OCI-LY1 (cell line): ENCODE measurements at regions not wholly inside any gene's neighbourhood (a gene's known extent, or its start where the extent isn't known, plus 50 kb on each side); places are given as distances from the start of the nearest gene placed in this dataset.

ENCODE experiments used
- H2AFZ ChIP-seq: fragments of 200-600 bp; sonication (generic), shearing (Covaris generic); 2 replicates; pipeline ENCODE4 v1.6.0; 2014; ENCODE audit warnings: antibody characterized with exemption, mild to moderate bottlenecking, low read length
- H3F3A ChIP-seq: fragments of 200-600 bp; sonication (generic), shearing (Covaris generic); 2 replicates; pipeline ENCODE4 v1.6.0; 2014; ENCODE audit warnings: mild to moderate bottlenecking, antibody characterized with exemption, low read length, moderate library complexity; ENCODE audit not compliant: insufficient read depth
- H3K27ac ChIP-seq: fragments of 200-600 bp; sonication (generic); 2 replicates; pipeline ENCODE4 v1.5.1; 2014; ENCODE audit warnings: low read length, mixed run types, mild to moderate bottlenecking, low read depth; ENCODE audit not compliant: poor library complexity, severe bottlenecking
- H3K27me3 ChIP-seq: fragments of 200-600 bp; sonication (generic); 2 replicates; pipeline ENCODE4 v1.6.0; 2014; ENCODE audit warnings: antibody characterized with exemption, mild to moderate bottlenecking, low read length, moderate library complexity; ENCODE audit not compliant: insufficient read depth
- H3K36me3 ChIP-seq: fragments of 200-600 bp; sonication (generic); 2 replicates; pipeline ENCODE4 v1.6.1; 2014; ENCODE audit warnings: mild to moderate bottlenecking, antibody characterized with exemption, low read length, moderate library complexity, mixed read lengths; ENCODE audit not compliant: insufficient read depth
- H3K4me1 ChIP-seq: fragments of 200-600 bp; sonication (generic); 2 replicates; pipeline ENCODE4 v1.5.1; 2014; ENCODE audit warnings: mild to moderate bottlenecking, low read length, moderate library complexity; ENCODE audit not compliant: insufficient read depth, severe bottlenecking
- H3K4me2 ChIP-seq: fragments of 200-600 bp; sonication (generic), shearing (Covaris generic); 2 replicates; pipeline ENCODE4 v1.6.1; 2014; ENCODE audit warnings: low read length
- H3K4me3 ChIP-seq: fragments of 200-600 bp; sonication (generic); 2 replicates; pipeline ENCODE4 v1.5.1; 2014; ENCODE audit warnings: low read length, low read depth, mild to moderate bottlenecking, mixed read lengths; ENCODE audit not compliant: poor library complexity, severe bottlenecking
- H3K79me2 ChIP-seq: fragments of 200-600 bp; shearing (Covaris generic); 2 replicates; pipeline ENCODE4 v1.6.1; 2016; ENCODE audit warnings: mixed run types, low read length, mixed read lengths; ENCODE audit not compliant: insufficient read depth
- H3K9ac ChIP-seq: fragments of 200-600 bp; sonication (generic), shearing (Covaris generic); 2 replicates; pipeline ENCODE4 v1.6.1; 2014; ENCODE audit warnings: mild to moderate bottlenecking, low read length, mixed read lengths
- H3K9me2 ChIP-seq: fragments of 200-600 bp; sonication (generic), shearing (Covaris generic); 2 replicates; pipeline ENCODE4 v1.6.1; 2014; ENCODE audit warnings: low read depth, mild to moderate bottlenecking, low read length, mixed read lengths
- H3K9me3 ChIP-seq: fragments of 200-600 bp; shearing (Covaris generic); 2 replicates; pipeline ENCODE4 v1.6.1; 2014; ENCODE audit warnings: low read length, mixed read lengths
- H4K20me1 ChIP-seq: fragments of 200-600 bp; sonication (generic), shearing (Covaris generic); 2 replicates; pipeline ENCODE4 v1.6.0; 2016; ENCODE audit warnings: mild to moderate bottlenecking, low read length; ENCODE audit not compliant: insufficient read depth
- EZH2 ChIP-seq: fragments of 200-600 bp; sonication (generic), shearing (Covaris generic); IDR thresholded peaks from 2 replicates; pipeline ENCODE4 v1.8.0; 2017; ENCODE audit warnings: borderline replicate concordance, mixed run types, mild to moderate bottlenecking, antibody characterized with exemption, low read length, moderate library complexity, mixed read lengths
- TF ChIP-seq, protein P1 (sequence below): fragments of 200-600 bp; sonication (generic), shearing (Covaris generic); IDR thresholded peaks from 2 replicates; pipeline ENCODE4 v1.5.1; 2017; ENCODE audit warnings: mild to moderate bottlenecking, antibody characterized with exemption, low read length, moderate library complexity, mixed read lengths

DNA sequence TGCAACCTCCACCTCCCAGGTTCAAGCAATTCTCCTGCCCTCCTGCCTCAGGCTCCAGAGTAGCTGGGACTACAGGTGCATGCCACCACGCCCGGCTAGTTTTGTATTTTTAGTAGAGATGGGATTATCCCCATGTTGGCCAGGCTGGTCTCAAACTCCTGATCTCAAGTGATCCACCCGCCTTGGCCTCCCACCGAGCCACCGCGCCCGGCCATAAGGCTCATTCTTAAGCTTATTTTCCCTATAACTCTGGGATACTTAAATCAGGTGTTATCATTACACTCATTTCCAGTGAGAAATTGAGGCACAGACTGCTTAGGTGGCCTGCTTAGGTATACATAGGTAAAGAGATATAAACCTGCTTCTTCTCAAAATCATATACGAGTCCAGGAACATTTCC, 188.3 kb upstream of the MTNR1B start:
- H3K36me3 ChIP-seq: no peaks in the 10 kb centered on the region

DNA sequence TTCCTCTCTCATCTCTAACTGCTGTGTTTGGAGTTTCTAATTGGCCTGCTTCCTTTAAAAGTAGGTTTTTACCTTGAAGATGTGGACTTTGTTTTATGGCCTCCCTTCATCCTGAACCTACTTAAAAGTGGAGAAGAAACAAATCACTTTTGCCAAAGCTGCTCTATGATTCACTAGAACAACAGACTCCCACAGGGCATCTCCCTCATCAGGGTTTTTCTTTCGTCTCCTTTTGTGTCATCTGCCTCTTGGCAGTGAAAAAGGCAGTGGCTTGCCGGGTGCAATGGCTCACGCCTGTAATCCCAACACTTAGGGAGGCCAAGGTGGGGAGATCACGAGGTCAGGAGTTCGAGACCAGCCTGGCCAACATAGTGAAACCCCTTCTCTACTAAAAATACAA, 186.6 kb upstream of the MTNR1B start:
- Histone ChIP-seq H3K4me2 (no peak overlapping the region), H3K4me1 (no peaks in the 10 kb centered on the region), H3K27ac (no peak overlapping the region), H4K20me1 (no peaks in the 10 kb centered on the region), H2AFZ (no peak overlapping the region), H3F3A (no peaks in the 10 kb centered on the region), H3K9me3 (no peaks in the 10 kb centered on the region), H3K9me2 (no peaks in the 10 kb centered on the region), H3K4me3 (no peak overlapping the region), H3K79me2 (no peaks in the 10 kb centered on the region), H3K36me3 (no peaks in the 10 kb centered on the region), H3K9ac (no peak overlapping the region), H3K27me3 (no peaks in the 10 kb centered on the region)
- no peak for TF ChIP-seq EZH2
- TF ChIP-seq, protein P1, sequence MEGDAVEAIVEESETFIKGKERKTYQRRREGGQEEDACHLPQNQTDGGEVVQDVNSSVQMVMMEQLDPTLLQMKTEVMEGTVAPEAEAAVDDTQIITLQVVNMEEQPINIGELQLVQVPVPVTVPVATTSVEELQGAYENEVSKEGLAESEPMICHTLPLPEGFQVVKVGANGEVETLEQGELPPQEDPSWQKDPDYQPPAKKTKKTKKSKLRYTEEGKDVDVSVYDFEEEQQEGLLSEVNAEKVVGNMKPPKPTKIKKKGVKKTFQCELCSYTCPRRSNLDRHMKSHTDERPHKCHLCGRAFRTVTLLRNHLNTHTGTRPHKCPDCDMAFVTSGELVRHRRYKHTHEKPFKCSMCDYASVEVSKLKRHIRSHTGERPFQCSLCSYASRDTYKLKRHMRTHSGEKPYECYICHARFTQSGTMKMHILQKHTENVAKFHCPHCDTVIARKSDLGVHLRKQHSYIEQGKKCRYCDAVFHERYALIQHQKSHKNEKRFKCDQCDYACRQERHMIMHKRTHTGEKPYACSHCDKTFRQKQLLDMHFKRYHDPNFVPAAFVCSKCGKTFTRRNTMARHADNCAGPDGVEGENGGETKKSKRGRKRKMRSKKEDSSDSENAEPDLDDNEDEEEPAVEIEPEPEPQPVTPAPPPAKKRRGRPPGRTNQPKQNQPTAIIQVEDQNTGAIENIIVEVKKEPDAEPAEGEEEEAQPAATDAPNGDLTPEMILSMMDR: no peak

More for the DNA sequence above, 188.3 kb upstream of the MTNR1B start:
- no peak overlapping the region for H3K27ac ChIP-seq
- H3K4me2 ChIP-seq: no peak overlapping the region
- TF ChIP-seq EZH2: no peak
- TF ChIP-seq, protein P1: no peak
- no peak overlapping the region for H3K4me3 ChIP-seq
- no peaks in the 10 kb centered on the region for H3K79me2 ChIP-seq
- no peaks in the 10 kb centered on the region for H3K27me3 ChIP-seq
- H3K9me3 ChIP-seq: no peaks in the 10 kb centered on the region
- H3F3A ChIP-seq: no peaks in the 10 kb centered on the region
- H3K9ac ChIP-seq: no peak overlapping the region
- H4K20me1 ChIP-seq: no peaks in the 10 kb centered on the region
- H2AFZ ChIP-seq: no peak overlapping the region
- no peaks in the 10 kb centered on the region for H3K9me2 ChIP-seq
- H3K4me1 ChIP-seq: no peaks in the 10 kb centered on the region

DNA sequence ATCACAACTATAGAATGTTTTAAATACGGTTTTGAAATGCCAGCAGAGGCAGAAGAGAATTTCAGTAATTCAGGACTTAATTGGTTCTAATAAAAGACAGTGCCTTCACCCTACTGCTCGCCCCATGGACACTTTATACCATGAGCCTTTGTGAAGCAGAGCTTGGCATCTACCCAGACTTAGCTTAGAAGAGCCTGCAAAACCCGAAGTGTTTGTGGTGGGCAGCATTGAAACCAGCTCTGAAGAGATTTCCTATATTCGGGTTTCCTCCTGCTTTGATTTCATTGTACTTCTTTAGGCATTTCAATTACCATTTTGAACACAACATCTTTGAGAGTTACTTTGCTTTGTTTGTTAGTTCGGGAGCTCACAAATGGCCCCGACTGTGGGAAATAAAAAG, 185.1 kb upstream of the MTNR1B start:
- H2AFZ ChIP-seq: no peak overlapping the region
- H4K20me1 ChIP-seq: no peaks in the 10 kb centered on the region
- H3K9ac ChIP-seq: no peak overlapping the region
- H3K4me3 ChIP-seq: no peak overlapping the region
- H3K9me2 ChIP-seq: no peaks in the 10 kb centered on the region
- H3K4me1 ChIP-seq: no peaks in the 10 kb centered on the region
- no peaks in the 10 kb centered on the region for H3K9me3 ChIP-seq
- no peaks in the 10 kb centered on the region for H3K27me3 ChIP-seq
- no peaks in the 10 kb centered on the region for H3F3A ChIP-seq
- TF ChIP-seq EZH2: no peak
- TF ChIP-seq, protein P1: no peak
- H3K79me2 ChIP-seq: no peaks in the 10 kb centered on the region
- no peak overlapping the region for H3K27ac ChIP-seq
- H3K36me3 ChIP-seq: no peaks in the 10 kb centered on the region
- H3K4me2 ChIP-seq: no peak overlapping the region
